Fibroblast of mammary gland (primary cell): ENCODE measurements at regions not wholly inside any gene's neighbourhood (a gene's known extent, or its start where the extent isn't known, plus 50 kb on each side); places are given as distances from the start of the nearest gene placed in this dataset.

Source experiments
- DNase-seq: peaks from one replicate; pipeline ENCODE4 v3.0.0-alpha.2; 2010; ENCODE audit warnings: low read depth
- H3K4me3 ChIP-seq: 2 replicates; pipeline ENCODE4 v1.5.1; 2011; ENCODE audit warnings: low read depth, mild to moderate bottlenecking, low read length, moderate library complexity; ENCODE audit not compliant: control insufficient read depth
- TF ChIP-seq, protein P1 (sequence below): conservative IDR thresholded peaks from 2 replicates; pipeline ENCODE4 v1.5.1; 2011; ENCODE audit warnings: low read depth, low read length, inconsistent platforms; ENCODE audit not compliant: control insufficient read depth, insufficient read depth

- no peak overlapping the region for H3K4me3 ChIP-seq
- no peak for DNase-seq
- TF ChIP-seq, protein P1, sequence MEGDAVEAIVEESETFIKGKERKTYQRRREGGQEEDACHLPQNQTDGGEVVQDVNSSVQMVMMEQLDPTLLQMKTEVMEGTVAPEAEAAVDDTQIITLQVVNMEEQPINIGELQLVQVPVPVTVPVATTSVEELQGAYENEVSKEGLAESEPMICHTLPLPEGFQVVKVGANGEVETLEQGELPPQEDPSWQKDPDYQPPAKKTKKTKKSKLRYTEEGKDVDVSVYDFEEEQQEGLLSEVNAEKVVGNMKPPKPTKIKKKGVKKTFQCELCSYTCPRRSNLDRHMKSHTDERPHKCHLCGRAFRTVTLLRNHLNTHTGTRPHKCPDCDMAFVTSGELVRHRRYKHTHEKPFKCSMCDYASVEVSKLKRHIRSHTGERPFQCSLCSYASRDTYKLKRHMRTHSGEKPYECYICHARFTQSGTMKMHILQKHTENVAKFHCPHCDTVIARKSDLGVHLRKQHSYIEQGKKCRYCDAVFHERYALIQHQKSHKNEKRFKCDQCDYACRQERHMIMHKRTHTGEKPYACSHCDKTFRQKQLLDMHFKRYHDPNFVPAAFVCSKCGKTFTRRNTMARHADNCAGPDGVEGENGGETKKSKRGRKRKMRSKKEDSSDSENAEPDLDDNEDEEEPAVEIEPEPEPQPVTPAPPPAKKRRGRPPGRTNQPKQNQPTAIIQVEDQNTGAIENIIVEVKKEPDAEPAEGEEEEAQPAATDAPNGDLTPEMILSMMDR, result no peak
Observed at GRCh38 chr4:84441758-84442377, 57.2 kb downstream of the NKX6-1 start.

DNA sequence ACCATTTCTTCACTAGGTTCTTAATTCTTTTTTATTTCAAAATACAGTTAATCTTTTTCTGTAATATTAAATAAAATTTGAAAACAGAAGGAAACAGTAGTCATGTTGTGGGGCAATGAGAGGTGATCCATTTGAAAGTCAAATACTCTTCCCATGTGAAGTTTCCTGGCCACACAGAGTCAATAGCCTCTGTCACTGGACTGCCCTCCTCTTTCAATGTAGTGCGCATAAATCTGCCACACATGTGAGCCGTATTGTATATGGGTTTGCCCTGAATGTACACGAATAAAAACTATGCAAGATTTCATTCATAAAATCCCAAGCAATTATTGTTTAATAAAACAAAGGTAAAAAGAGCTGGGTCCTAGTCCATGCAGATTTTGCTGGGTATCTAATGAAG, 59.1 kb downstream of the NKX6-1 start:
- DNase-seq, result no peak
- no peak overlapping the region for H3K4me3 ChIP-seq
- TF ChIP-seq, protein P1, result no peak

GRCh38 chr4:84436812-84437211, 62.3 kb downstream of the NKX6-1 start:
- no peak overlapping the region for H3K4me3 ChIP-seq
- TF ChIP-seq, protein P1, result no peak
- no peak for DNase-seq

- TF ChIP-seq, protein P1, result no peak
- no peak overlapping the region for H3K4me3 ChIP-seq
- no peak for DNase-seq
Observed at GRCh38 chr4:84434344-84434743, 64.7 kb downstream of the NKX6-1 start.

GRCh38 chr4:84433633-84434222, 65.4 kb downstream of the NKX6-1 start:
- TF ChIP-seq, protein P1, result no peak
- H3K4me3 ChIP-seq, result no peak overlapping the region
- no peak for DNase-seq

- DNase-seq, result no peak
- TF ChIP-seq, protein P1, result no peak
- no peak overlapping the region for H3K4me3 ChIP-seq
Observed at GRCh38 chr4:84432713-84433112, 66.4 kb downstream of the NKX6-1 start.
